NT2/D1 (cell line): ENCODE measurements at regions not wholly inside any gene's neighbourhood (a gene's known extent, or its start where the extent isn't known, plus 50 kb on each side); places are given as distances from the start of the nearest gene placed in this dataset.

Source experiments
- SUZ12 ChIP-seq: IDR thresholded peaks from 2 replicates; pipeline ENCODE4 v1.6.1; 2011; ENCODE audit not compliant: insufficient read length, insufficient read depth; ENCODE audit errors: extremely low read depth
- YY1 ChIP-seq: IDR thresholded peaks from 2 replicates; pipeline ENCODE4 v1.6.1; 2011; ENCODE audit not compliant: insufficient read length, insufficient read depth
- ZNF274 ChIP-seq: IDR thresholded peaks from 2 replicates; pipeline ENCODE4 v1.6.1; 2011; ENCODE audit warnings: mild to moderate bottlenecking, low read depth, low read length

GRCh38 chr3:165545059-165545458, 292.2 kb downstream of the BCHE start:
- TF ChIP-seq ZNF274: no peak
- no peak for TF ChIP-seq YY1
- no peak for TF ChIP-seq SUZ12
